NCI-H2081 (cell line): ENCODE measurements at regions not wholly inside any gene's neighbourhood (a gene's known extent, or its start where the extent isn't known, plus 50 kb on each side); places are given as distances from the start of the nearest gene placed in this dataset.
"Not testable (repeated sequence)": the region's sequence is repeated elsewhere in the genome, so short reads cannot be mapped to it uniquely, and the experiment has no call there.

Experiments used
- DNase-seq, 2 experiments: peaks; one replicate each; lab custom pipeline; 2025; lab: John Stamatoyannopoulos, UW

- no peak for DNase-seq
Measured at GRCh38 chr6:112933947-112934346, 586.8 kb downstream of the RFPL4B start.

DNA sequence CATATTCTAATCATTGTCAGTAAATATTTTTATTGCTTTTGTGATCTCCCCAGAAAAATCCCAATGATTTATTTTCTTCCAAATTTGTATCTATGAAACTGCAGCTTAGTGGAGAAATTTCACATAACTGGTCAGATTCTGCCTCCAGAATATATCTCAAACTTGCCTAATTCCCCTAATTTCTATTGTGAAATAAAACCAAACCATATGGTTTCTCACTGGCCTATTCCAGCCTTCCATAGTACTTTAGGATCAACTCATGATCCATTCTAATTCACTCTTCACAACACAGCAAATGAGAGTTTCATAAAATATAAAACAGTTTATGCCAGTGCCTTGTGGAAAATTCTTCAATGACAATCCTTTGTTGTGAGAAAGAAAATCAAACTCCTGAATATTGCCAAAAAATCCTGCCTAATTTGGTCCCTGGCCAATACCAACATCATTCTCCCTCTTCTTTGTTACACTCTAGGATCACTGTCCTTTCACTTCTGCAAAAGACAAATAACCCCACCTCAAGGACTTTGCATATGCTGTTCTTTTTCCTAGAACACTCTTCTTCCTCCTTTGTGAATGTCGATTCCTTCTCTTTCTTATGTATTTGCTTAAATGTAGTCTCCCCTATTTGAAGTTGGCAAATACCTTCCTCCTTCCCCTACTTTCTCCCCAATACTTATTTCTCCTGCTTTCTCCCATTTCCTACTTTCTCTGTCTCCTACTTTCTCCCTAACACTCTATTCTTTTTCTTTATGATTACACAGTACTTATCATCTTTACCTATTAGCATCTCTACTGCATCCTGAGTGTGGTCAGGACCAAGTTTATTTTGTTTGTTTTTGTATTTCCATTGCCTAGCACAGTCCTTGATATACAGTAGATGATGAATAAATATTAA lies 587.5 kb downstream of the RFPL4B start:
- DNase-seq: no peak

- DNase-seq: no peak
Measured at GRCh38 chr6:112935402-112936078, 588.4 kb downstream of the RFPL4B start.

GRCh38 chr6:112936079-112936472 lies 588.9 kb downstream of the RFPL4B start:
- DNase-seq: no peak

DNA sequence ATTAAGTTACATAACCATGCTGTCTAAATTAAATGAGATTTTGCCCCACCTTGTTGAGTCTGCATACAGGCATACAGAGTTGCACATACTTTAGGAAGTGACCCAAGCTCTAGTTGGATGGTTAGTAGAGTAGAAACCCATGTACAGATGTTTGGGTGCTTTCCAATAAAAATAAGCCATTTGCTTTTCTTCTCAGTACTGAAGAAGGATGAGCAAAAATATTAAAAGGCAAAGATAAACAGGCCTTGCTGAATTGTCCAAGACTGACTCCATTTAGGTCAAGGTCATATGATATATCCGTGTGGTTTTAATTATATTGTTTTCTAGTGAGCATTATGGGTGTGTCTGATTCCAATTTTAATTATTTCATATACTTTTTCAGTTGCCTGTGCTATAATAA lies 589.4 kb downstream of the RFPL4B start:
- DNase-seq: no peak

- DNase-seq: not testable (repeated sequence)
Measured at GRCh38 chr6:112937690-112938089, 590.6 kb downstream of the RFPL4B start.

GRCh38 chr6:112938650-112939049 lies 591.5 kb downstream of the RFPL4B start:
- DNase-seq: no peak

DNA sequence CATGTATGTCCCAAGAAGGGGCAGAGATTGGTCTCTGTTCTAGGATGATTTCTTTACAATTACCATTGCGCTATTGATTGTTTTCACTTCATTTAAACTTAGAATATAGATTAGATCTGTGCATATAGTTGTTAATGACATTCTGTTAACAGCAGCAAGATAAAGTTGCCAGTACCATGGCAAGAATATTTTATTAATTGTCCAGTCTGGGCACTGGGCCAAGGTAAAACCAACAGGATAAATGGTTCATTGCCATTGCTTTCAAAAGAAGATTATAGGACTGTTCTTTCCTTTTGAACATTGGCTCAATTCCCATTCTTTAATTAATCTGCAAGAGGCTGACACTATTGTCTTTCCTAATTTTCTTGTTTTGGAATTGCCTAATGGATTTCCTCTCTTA lies 592.4 kb downstream of the RFPL4B start:
- DNase-seq: peak; percentile 18 to 75

GRCh38 chr6:112941613-112942012 lies 594.5 kb downstream of the RFPL4B start:
- no peak for DNase-seq

DNA sequence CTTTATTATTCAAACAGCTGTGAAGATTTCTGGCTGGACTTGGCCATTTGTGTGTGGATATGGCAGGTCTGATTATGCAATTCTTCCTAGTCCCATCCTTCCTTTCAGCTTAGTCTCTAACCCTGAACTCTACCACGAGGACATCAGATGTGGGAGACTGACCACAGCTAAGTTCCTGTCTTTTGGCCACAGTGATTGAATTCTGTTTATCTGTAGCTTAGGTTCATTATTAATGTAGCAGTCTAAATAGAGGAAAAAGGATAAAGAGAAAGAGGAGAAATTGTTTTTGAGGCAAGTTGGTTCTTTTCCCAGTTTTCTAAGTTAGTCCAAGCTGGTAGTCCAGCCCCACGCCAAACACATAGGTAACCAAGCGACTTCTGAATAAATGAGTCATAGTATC lies 598.9 kb downstream of the RFPL4B start:
- DNase-seq: no peak

DNA sequence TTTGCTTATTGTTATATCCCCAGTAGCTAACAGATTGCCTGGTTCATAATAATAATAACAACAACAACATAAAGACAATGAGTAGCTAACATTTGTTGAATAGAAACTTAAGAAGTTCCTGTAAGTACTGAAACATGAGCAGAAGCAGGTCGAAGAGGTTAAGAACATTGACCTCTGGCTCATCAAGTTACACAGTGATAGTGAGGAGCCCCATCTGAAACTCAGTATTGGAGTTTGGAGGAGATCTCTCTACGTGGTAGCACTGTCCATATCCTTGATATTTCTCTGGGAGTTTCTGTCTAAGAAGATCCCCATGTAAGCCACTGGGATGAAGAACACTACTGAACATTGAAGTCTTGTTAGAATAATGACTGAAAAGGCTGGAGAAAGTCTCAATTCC lies 600.4 kb downstream of the RFPL4B start:
- no peak for DNase-seq

DNA sequence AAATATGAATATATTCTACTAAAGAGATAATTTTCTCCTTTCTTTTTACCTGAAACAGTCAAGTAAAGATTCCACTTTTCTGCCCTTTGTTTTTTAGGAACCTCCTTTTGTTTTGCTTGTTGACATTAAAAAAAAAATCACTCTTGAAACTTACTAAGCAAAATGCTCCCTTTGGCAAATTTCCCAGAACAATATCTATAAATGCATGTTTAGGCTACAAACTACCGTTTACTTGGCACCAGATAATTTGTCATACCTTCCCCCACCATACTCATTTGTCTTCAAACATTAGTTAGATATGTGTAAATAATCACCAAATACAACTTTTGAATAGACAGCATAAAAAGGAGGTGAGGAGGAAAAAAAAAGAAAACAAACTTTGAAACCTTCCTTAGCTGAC lies 604.7 kb downstream of the RFPL4B start:
- DNase-seq: peak; percentile 27 to 60

DNA sequence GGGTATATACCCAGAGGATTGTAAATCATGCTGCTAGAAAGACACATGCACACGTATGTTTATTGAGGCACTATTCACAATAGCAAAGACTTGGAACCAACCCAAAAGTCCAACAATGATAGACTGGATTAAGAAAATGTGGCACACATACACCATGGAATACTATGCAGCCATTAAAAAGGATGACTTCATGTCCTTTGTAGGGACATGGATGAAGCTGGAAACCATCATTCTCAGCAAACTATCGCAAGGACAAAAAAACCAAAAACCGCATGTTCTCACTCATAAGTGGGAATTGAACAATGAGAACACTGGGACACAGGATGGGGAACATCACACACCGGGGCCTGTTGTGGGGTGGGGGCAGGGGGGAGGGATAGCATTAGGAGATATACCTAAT lies 608.6 kb downstream of the RFPL4B start:
- DNase-seq: not testable (repeated sequence)

GRCh38 chr6:112956696-112957535 lies 609.8 kb downstream of the RFPL4B start:
- DNase-seq: no peak

GRCh38 chr6:112957536-112957916 lies 610.4 kb downstream of the RFPL4B start:
- DNase-seq: no peak

DNA sequence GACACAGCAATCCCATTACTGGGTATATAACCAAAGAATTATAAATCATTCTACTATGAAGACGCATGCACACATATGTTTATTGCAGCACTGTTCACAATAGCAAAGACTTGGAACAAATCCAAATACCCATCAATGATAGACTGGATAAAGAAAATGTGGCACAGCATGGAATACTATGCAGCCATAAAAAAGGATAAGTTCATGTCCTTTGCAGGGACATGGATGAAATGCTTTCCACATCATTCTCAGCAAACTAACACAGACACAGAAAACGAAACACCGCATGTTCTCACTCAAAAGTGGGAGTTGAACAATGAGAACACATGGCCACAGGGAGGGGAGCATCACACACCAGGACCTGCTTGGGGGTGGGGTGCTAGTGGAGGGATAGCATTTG lies 613.0 kb downstream of the RFPL4B start:
- not testable (repeated sequence) for DNase-seq

DNA sequence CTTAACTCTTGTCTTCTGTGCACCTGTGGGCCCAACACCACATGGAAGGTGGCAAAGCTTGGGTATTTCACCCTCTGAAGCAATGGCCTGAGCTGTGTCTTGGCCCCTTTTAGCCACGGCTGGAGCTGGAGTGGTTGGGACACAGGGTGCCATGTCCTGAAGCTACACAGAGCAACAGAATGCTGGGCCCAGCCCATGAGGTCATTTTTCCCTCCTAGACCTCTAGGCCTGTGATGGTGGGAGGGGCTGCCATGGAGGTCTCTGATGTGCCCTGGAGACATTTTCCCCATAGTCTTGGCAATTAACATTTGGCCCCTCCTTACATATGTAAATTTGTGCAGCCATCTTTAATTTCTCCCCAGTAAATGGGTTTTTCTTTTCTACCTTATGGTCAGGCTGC lies 620.8 kb downstream of the RFPL4B start:
- no peak for DNase-seq

DNA sequence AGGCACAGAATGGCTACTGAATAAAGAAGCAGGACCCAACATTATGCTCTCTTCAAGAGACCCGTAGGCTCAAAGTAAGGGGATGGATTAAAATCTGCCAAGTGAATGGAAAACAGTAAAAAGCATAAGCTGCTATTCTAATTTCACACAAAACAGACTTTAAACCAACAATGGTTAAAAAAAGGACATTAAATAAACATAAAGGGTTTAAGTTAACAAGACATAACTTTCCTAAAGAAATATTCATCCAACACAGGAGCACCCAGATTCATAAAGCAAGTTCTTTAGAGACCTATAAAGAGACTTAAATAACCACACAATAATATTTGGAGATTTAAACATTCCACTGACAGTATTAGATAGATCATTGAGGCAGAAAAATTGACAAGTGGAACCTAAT lies 624.5 kb downstream of the RFPL4B start:
- DNase-seq: no peak

- DNase-seq: not testable (repeated sequence)
Measured at GRCh38 chr6:112974931-112975330, 627.8 kb downstream of the RFPL4B start.

GRCh38 chr6:112976579-112976978 lies 629.4 kb downstream of the RFPL4B start:
- not testable (repeated sequence) for DNase-seq

DNA sequence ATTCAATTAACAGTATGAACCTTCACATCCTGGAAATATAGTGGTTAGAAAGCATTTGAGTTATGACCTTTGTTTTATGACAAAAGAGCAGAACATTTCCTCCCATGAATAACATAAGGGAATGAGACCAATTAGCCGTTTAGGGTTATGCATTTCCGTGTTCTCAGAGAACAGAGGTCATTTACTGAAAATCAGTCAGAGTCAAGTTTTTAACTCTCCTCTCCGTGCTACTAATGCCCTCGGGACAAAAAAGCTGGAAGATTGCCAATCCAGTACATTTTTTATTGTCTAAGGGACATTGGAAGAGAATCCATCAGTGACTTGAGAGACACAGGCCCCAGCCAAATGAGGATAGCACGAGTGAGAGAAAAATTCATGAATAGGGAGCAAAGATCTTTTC lies 632.7 kb downstream of the RFPL4B start:
- DNase-seq: peak; percentile 16 to 33

- no peak for DNase-seq
Measured at GRCh38 chr6:112980676-112981075, 633.5 kb downstream of the RFPL4B start.
